ENCODE measurements at regions not wholly inside any gene's neighbourhood (a gene's known extent, or its start where the extent isn't known, plus 50 kb on each side); places are given as distances from the start of the nearest gene placed in this dataset.

DNA sequence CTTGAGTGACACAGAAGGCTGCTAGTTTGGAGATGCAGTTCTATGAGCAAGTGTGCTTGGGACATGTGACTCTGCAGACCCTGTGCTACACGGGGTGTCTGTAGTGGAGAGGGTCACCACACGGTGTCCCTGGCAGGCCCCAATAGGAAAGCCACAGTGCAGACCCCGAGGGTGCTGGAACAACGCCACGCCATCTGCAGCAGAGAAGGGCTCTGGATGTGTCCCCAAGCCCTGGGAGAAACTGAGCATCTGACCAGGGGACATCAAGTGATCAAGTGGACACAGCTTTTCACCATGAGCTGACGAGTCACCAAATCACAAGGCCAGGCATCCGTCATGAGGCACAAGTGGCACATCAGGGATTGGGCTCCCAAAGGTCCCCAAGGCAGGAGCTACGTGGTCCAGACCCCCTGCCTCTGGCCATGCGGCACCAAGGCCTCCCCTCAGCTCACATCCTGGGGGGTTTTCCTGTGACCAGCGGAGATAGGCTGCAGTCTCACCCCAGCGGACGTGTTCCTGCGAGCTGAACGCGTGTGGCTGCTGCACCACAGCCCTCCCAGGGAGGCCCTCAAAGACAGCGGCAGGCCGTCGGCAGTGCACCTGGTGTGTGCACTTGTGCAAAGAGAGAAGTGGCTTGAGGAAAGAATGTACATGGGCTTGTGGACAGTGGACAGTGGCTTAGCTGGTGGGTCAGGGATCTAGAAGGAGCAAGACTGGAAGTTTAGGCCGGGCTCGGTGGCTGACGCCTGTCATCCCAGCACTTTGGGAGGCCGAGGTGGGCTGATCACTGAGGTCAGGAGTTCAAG is 96.7 kb downstream of the RPS6KA4 start:
- H3K4me3 ChIP-seq (ENCODE audit: low read depth, low read length): no peak overlapping the region
- no peak for DNase-seq (ENCODE audit: low read depth, low spot score)
- no peak for TF ChIP-seq CTCF (IDR thresholded peaks at IDR 0.05; ENCODE audit: insufficient read depth, low read length, missing control alignments)
- POLR2A ChIA-PET: no interaction called here
- CTCF ChIA-PET: no interaction called here

DNA sequence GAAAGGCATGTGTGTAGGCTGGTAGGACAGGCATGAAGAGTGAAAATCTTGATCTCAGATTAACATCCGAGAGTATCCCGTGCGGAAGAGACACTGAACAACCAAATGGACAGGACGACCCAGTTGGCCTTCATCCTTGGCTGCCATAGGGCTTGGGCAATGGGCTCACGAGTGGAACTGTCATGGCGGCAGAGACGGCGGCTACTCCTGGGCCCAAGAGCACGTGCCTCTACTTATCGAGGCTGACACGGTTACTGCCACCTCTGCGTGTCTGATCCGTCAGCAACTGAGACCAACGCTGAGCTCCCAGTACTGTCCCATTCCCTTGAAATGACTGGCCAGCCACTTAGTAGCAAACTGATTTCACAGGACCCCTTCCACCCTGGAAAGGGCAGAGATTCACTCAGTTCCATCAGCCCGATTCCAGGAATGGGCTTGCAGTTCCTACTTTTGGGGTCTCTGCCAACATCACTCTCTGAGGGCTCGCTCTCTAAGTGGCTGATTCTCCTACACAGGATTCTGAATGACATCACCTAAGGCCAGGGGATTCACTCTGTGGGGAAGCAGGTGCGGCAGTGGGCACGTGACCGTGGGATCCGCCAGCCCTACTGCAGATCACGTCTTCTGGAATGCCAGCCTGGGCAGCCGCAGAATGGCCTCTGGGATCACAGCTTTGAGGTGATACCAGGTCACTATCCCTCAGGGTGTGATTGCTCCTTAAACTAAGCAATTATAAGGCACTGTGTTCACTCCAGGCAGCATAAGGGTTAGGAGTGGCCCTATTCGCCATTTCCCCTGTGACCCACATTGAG is 97.8 kb downstream of the RPS6KA4 start:
- no peak for TF ChIP-seq CTCF (IDR thresholded peaks at IDR 0.05; ENCODE audit: insufficient read depth, low read length, missing control alignments)
- CTCF ChIA-PET: interaction anchor here (3.9 kb wide), 1 partner anchor 8 kb away, joined by 48 read pairs; no protein-coding TSS in a partner anchor

DNA sequence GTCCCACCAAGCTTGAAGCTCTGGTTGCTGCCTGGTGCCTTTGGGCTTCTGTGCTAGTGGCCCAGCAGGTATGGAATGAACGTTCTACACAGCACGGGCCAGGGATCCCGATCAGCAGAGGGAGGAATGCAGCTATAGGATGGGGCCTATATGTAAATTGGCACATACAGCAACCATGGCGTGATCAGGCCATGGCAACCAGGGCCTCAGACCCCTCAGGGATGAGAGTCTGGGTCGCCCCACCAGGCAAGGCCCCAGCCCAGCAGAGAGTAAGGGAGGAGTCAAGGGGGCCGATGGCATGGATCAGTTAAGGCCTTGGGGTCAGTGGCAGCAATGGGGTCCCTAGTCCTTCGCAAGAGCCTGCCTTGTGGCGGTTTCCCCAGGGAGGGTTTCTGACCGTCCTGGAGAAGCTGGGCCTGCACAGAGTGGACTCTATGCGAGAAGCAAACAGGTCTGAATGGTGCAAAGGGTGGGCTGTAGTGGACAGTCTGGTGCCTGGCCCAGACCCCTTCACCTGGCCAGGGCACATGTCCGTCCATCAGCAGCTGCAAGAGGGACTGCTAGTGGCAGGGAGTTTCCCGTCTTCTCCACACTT is 98.2 kb upstream of the SLC22A11 start:
- POLR2A ChIA-PET: no interaction called here
- TF ChIP-seq CTCF (IDR thresholded peaks at IDR 0.05; ENCODE audit: insufficient read depth, low read length, missing control alignments): no peak
- no peak overlapping the region for H3K4me3 ChIP-seq (ENCODE audit: low read depth, low read length)
- CTCF ChIA-PET: interaction anchor here (1.4 to 3.9 kb wide), 2 partner anchors 9 to 12 kb away, joined by 4 to 48 read pairs; no protein-coding TSS in a partner anchor
- no peak for DNase-seq (ENCODE audit: low read depth, low spot score)

More for the DNA sequence above, 97.8 kb downstream of the RPS6KA4 start:
- H3K4me3 ChIP-seq (ENCODE audit: low read depth, low read length): no peak overlapping the region
- no peak for DNase-seq (ENCODE audit: low read depth, low spot score)
- POLR2A ChIA-PET: no interaction called here

- CTCF ChIA-PET: interaction anchor here (1.0 to 3.9 kb wide), 3 partner anchors 10 to 274 kb away, joined by 3 to 48 read pairs (median 4); no protein-coding TSS in a partner anchor
- TF ChIP-seq CTCF (IDR thresholded peaks at IDR 0.05; ENCODE audit: insufficient read depth, low read length, missing control alignments): no peak
- POLR2A ChIA-PET: no interaction called here
- H3K4me3 ChIP-seq (ENCODE audit: low read depth, low read length): no peak overlapping the region
- no peak for DNase-seq (ENCODE audit: low read depth, low spot score)
Measured at GRCh38 chr11:64458997-64459396, 96.7 kb upstream of the SLC22A11 start.

DNA sequence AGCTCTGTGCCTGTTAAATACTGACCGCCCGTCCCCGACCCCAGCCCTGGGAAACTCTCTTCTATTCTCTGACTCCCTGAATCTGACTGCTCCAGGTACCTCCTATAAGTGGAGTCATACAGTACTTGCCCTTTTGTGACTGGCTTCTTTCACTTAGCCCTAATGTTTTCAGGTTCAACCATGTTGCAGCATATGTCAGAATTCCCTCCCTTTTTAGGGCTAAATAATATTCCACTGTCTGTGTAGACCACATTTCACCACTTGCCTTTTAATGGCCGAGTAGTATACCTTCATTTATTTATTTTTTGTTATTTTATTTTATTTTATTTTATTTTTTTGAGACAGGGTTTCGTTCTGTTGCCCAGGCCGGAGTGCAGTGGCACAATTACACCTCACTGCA is 96.1 kb upstream of the SLC22A11 start:
- TF ChIP-seq CTCF (IDR thresholded peaks at IDR 0.05; ENCODE audit: insufficient read depth, low read length, missing control alignments): no peak
- H3K4me3 ChIP-seq (ENCODE audit: low read depth, low read length): no peak overlapping the region
- CTCF ChIA-PET: interaction anchor here (3.9 kb wide), 1 partner anchor 11 kb away, joined by 48 read pairs; no protein-coding TSS in a partner anchor
- DNase-seq (ENCODE audit: low read depth, low spot score): no peak
- POLR2A ChIA-PET: no interaction called here

Measured in AG04449 (cell line).